M059J (cell line): ENCODE measurements at regions not wholly inside any gene's neighbourhood (a gene's known extent, or its start where the extent isn't known, plus 50 kb on each side); places are given as distances from the start of the nearest gene placed in this dataset.

Experiments
- DNase-seq: peaks from one replicate; pipeline ENCODE4 v3.0.0-alpha.2; 2012; ENCODE audit warnings: low read depth

DNA sequence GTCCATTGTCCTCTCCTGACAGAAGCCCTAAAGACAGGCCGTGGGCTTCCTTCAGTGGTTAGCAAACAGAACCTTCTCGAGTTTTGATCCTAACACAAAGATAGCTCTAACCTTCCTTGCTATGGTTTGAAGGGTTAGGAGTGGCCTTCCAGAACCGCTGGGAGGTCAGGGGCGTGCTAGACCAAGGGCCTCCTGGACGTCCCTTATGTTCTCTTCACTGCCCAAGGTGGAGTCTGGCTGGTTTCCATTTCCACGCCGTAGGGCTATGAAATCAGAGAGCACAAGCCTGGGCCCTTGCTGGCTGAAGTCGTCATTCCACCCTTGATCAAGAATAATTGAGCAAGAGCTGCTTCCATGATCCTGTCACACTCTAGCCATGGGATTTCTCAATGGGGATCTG lies 475.1 kb downstream of the SHQ1 start:
- no peak for DNase-seq

DNA sequence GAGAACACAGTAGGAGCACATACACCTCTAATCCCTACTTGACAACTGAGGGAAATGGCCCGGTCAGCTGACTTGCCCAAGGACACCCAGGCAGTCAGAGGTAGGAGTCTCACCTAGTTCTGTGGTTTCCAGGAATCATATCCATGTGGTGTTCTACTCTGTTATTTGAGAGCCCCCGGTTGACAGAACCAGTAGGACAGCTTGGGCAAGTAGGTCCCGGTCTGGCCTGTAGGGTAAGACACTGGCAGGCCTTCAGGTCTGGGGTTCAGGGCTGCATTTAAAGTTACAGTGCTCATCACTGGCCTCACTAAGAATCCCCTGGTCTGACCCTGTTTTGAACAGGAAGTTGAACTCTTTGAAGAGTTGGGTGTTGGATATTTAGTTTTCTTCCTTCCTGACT lies 476.1 kb downstream of the SHQ1 start:
- no peak for DNase-seq

DNA sequence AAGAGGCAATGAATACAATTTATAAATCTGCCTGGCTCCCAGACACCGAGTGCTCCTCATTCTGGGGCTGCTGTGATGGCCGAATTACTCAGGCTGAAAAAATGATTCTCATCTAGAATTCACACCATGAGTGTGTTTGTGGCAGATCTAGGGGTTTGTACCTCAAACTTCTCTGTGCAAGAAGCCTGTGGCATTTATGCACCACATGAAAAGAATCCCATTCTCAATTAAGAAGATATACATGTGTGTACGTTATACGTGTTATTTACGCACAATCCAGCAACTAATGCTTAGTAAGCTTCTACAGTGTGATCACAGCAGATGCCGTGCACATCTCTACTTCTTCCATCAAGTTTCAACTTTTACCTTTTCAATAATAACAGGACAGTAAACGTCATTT lies 476.8 kb downstream of the SHQ1 start:
- no peak for DNase-seq

DNA sequence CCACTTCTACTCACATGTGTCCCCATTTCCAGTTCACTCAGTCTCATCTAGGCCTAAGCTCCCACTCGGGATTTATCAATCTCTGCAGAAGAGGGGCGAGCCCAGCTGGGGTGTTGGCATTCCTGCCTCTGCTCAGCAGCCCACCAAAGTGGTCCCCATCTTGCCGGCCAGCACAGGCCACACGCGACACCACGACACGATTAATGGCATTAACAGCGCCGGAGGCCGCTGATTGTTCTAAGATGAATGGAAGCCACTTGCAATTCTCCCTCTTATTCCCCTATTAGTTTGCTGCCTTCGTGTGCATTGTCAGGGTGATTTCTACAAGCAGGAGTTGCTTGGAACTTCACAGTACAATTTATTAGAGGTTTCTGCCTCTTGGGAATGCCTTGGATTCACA lies 477.3 kb downstream of the SHQ1 start:
- no peak for DNase-seq

DNA sequence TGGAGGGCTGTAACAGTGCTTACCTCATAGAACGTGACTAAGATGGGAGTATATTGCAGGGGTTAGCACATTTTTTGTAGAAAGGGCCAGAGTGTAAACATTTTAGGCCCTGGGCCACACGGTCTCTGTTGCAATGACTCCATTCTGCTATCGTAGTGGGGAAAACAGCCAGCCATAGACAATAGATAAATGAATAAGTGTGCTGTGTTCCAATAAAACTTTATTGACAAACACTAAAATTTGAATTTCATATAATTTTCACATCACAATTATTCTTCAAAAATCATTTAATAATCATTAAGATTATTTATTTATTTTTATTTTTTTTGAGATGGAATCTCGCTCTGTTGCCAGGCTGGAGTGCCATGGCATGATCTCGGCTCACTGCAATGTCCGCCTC lies 478.6 kb downstream of the SHQ1 start:
- no peak for DNase-seq

DNA sequence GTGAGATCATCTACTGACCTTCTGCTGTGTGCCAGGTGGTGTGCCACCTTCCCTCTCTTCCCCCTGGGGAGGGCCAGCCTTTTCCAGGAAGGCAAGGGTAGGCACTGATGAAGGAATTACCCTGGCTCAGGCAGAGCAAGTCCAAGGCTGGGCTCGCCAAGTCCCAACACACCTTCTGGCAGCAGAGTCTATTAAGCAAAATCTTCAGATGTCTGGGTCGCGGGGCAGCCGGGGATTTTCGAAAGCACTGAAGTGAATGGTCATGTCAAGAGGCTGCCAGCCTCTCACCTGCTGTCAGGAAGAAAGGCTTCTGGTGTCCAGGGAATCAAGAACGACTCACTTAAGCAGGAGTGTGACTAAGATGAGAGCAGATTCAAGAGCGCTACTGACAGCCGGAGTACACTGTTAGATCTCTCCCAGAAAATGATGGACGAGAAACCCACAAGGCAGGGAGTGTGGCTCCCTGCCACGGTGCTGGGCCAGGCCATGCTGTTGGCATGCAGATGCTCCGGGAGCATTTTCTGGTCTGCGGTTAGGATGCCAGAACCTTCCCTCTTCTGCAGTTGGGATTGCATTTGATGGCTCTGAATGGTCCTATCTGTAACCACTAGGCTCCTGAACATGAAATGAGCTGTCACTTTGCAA lies 479.8 kb downstream of the SHQ1 start:
- DNase-seq = peak; percentile 79

DNA sequence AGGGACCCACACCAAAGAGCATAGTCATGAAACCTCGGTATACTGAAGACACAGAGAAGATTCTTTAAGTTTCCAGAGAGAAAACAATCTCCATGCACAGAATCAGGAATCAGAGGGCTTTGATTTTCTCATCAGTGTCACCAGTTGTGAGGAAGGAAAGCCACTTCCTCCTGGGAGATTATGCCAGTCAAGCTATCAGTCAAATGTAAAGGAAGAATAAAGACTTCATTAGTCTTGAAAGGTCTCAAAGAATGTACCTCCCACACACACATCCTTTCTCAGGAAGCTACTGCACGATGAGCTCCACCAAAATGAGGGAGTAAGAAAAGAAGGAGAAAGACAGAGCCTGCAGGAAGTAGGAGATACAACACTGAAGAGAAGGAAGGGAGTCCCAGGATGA lies 486.3 kb downstream of the SHQ1 start:
- no peak for DNase-seq

DNA sequence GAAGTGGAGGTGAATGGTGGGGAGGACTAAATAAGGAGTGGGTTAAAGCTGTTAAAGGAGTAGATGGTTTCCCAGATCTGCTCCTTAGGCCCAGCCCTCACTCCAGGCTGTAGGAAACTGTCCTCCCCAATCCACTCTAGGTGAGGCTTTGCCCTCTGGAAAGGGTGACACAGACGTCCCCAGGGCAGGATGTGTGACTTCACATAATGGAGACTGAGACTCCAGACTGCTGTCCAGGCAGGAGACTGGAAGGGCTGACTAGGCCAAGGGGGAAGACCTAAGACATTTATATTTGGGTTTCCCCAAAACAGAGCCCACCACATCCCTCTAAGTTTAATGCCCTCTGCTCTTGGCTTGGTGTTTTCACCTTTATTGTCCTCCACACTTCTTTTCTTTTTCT lies 488.5 kb downstream of the SHQ1 start:
- DNase-seq = peak; percentile 3

DNA sequence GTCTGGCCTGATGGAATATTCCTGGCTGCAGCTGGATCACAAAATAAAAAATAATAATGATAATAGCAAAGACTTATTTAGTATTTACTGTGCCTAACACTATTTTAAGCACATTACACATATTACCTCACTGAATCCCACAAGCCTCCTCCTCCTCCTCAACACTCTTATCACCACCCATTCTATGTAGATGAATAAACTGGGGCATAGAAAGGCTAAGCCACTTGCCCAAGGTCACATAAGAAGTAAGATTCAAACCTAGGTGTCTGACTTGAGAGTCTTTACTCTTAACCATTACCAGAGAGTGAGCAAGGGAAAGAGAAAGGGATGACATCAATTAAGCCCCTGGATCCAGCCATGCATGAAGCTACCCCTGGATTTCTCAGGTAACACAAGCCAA lies 493.1 kb downstream of the SHQ1 start:
- DNase-seq = no peak

DNA sequence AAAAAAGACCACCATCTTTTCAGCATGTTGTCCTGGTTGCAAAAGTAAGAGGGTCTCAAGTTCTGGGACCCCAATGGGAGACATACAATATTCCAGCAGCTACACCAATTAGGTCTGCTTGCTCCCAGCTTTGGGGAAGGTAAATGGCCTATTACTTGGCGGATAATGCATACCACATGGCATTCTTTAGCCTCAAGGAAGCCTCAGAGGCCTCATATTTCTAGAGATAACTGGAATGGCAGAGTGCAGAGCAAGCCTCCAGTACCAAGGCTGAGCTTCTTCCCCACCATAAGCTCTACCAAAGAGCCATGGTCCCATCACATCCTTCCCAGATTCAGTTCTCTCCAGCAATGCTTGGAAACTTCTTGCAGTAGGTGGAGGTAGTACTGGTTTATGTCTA lies 493.8 kb downstream of the SHQ1 start:
- DNase-seq = no peak

DNA sequence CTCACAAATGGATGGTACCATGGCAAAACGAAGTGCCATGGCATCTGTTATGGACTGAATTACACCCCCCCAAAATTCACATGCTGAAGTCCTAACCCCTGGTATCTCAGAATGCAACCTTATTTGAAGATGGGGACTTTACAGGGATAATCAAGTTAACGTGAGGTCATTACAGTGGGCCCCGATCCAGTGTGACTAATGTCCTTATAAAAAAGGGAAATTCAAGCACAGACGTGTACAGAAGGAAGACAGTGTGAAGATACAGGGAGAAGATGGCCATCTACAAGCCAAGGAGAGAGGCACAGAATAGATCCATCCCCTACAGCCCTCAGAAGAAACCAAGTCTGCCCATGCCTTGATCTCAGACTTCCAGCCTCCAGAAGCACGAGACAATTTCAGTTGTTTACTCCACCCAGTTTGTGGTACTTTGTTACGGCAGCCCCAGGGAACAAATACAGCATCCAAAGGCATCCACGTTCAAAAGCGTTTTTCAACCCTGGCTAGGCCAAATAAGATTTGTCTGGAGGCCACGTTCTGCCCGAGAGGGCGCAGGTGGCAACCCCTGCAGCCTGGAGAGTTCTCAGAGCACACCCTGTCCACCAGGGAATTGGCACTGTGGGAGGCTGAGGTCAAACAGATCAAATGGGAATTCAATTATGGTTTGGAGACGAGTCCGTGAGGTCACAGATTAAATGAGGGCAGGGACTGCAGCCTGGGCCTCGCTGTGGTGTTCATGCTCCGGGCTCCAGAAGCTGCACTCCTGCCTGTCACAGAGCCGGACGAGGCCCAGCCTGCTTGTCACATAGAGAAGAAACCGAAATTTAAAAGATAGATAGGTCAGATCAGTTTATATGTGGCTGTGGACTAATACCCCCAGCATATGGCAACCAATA lies 494.8 kb downstream of the SHQ1 start:
- DNase-seq = no peak

DNA sequence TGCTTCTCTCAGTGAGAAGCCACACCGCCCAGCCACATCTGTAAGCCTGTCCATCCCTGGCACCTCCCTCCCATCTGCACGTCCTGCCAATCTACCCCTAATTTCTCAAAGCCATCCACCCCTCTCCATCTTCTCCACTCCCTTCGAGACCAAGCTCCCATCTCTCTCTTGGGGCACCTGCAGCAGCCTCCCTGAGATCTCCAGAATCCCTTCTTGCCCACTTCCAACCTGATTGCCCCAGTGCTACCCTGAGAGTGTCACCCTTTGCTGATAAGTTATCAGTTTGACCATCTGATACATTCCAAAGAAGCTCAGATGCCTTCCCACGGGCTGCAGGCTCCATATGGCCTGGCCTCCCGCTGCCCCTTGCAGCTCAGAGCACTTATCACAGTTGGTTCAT lies 496.1 kb downstream of the SHQ1 start:
- DNase-seq = no peak

DNA sequence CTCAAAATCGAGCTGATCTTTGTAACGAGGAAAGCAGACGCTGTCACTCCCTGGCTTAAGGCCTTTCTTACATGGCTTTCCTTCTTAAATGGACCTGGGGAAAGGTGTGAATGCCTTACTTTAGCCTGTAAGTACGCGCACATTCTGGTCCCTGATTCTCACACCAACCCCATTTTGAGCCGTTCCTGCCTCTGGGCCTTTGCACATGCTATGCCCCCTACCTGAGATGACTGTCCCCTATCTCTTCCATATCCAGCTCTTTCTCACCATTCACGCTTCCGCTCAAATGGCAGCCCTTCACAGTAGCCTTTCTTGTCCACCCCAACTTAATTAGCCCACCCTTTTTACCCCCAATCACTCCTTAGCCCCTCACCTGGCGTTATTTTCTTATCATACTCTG lies 496.7 kb downstream of the SHQ1 start:
- no peak for DNase-seq

DNA sequence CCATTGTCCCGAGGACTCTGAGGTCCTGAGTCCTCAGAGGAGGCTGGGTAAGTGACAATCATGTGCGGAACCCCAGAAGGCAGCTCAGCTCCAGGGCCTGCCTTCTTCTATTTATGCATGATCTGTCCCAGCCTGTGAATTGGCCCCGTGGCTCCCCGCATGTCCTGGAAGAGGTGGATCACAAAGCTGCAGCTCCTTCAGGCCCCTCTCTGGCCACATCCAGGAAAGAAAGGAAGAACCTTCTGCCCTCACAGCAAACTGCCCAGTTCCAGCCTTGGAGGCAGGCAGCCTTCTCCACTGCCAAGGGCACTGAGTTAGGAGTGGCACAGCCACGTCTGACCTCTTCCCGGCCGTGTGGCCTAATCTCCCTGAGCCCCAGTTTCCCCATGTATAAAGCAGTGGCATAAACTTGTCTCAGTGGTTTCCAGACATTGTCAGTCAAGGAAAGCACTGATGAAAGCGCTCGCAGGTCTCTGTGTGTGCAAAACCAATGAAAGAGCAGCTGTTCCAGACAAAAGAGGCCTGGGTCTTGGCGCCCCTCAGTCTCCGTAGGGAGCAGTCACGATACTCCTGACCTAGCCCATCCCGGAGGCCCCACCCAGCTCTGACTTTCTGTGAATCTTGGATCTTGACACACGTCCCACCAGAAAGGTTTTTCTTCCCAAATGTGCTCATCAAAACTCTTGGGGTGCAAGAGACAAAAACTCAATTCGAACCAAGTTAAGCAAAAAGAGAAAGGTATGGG lies 497.3 kb downstream of the SHQ1 start:
- DNase-seq = no peak

DNA sequence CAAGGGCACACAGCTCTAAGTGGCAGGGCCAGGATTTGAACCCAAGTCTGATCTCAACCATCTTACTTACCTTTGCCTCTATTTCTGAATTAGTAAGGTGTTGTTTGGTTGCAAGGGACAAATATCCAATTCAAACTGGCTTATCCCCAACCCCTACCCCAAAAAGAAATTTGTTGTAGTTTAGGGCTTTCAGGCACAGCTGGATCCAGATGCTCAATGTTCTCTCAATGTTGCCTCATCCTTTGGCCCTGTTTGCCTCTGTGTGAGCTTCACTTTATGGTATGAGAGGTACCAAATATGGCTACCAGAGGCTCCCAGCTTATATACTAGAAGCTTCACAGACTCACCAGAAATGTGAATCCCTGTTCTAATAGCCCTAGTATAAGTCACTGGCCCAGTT lies 499.9 kb downstream of the SHQ1 start:
- no peak for DNase-seq

DNA sequence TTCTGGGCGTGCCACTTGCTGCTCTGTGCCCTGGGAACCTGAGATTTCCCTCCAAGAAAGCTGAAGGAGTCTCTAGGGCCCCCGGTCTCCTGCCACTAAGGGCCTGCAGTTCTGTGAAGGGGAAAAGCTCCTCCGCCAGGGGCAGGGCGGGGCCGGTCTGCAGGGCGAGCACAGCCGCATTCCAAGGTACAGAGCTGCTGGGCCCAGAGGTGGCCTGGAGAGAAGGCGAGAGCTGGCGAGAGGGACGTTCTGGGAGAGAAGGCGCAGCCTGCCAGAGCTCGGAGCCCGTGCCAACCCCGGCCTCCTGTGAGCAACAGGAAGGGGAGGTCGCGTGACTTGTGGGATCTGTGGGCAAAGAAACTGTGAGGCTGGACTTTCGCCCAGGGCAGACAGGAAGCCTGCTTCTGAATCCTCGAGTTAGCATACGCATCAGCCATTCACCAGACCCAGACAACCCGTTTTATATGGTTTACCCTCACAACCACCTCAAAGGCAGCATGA lies 500.4 kb downstream of the SHQ1 start:
- peak; percentile 95 for DNase-seq

DNA sequence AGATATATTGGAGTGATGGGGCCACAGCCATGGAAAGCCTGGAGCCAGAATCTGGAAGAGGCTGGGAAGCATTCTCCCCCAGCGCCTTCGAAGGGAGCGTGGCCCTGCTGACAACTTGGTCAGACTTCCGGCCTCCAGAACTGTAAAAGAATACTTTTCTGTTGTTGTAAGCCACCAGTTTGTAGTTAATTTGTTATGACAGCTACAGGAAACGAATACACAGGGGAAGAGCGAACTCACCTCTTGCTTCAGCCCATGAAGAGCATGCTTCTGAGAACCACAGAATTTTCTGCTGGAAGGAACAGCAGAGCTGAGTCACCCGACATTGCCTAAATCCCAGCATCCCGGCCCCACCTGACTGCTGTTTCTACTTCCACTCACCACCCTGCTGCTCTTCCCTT lies 501.7 kb downstream of the SHQ1 start:
- DNase-seq = peak; percentile 94

DNA sequence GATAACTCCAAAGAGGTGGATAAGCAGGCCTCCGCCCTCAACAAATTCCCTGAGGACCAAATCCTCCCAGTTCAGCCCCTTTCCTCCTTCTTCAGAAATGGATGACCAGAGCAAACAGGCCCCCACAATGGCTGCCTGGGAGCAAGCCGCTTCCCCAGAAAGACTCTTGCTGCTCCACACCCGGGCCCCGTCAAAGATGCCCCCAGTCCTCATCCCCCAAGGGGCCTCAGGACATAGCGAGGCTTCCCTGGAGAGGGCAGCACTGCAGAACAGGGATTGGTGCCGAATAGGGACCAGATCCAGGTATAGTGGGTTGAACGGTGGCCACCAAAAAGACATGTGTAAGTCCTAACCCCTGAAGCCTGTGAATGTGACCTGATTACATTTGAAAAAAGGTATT lies 502.3 kb downstream of the SHQ1 start:
- no peak for DNase-seq

DNA sequence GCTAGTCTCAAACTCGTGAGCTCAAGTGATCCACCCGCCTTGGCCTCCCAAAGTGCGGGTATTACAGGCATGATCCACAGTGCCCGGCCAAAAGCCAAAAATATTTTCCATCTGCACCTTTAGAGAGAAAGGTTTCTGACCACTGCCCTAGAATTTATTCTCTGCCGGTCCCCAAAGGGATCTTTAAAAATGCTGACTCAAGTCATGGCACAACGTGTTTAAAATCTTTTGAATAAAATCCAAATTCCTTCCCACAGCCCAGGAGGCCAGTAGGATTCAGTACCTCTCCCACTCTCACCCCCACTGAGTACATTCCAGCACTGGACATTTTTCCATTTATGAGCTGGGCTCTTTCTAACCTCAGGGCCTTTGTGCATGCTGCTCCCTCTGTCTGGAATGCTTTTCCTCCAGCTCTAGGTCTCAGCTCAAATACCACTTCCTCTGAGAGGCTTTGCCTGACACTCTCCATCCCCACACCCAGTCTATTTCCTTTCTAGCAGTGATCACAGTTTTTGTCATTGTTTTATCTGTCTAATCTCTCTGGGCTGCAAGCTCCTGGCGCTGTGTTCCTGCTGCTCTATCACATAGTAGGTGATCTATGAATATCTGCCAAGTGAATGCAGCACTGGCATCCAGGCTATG lies 502.9 kb downstream of the SHQ1 start:
- peak; percentile 79 for DNase-seq

DNA sequence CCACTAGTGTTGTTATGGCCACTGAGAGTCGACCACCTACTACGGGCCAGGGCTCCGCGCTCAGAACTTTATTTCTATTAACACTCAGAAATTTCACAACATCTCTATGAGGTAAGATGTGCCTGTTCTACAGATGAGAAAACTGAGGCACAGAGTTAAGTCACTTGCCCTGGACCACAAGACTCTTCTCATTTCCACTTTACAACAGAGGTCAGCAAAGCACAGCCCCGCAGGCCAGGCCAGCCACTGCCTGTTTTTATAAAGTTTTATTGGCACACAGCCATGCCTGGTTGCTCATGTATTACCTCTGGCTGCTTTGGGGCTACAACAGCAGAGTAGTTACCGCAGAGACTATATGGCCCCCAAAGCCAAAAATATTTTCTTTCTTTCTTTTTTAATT lies 503.6 kb downstream of the SHQ1 start:
- peak; percentile 40 for DNase-seq

DNA sequence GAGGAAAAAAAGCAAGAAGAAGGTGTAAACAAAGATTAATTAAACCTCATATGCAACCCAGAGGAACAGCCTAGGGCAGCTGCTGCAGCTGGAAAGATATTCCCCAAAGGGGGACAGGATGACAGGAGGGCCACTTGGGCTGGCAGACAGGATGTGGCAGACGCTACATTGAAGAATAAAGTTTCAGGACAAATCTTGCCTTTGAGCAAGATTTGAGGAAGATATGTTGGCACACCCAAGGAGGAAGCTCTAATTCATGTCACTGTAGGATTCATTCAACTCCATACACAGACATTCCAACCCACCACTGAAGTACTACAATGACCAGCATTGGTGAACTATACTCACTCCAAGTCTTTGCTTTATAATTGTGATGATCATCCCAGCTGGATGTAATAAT lies 504.0 kb downstream of the SHQ1 start:
- DNase-seq = no peak

DNA sequence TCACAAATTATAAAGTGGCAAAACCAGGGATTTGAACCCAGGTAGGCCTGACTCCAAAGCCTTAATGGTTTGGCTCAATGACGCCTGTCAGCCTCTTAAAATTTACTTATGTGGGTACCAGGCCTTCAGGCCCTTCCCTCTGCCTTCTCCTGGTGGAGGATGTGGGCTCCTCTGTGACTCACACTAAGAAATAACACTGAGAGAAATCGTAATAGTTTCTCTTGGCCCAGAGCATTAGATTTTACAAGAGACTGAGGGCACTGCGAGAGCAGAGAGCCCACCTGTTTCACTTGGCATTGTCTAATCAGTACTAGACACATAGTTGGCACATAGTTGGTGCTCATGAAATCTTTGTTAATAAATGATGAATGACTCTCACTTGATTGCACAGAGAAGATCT lies 505.2 kb downstream of the SHQ1 start:
- peak; percentile 55 for DNase-seq
